B cell (primary cell): ENCODE measurements at regions not wholly inside any gene's neighbourhood (a gene's known extent, or its start where the extent isn't known, plus 50 kb on each side); places are given as distances from the start of the nearest gene placed in this dataset.
"Not testable (repeated sequence)": the region's sequence is repeated elsewhere in the genome, so short reads cannot be mapped to it uniquely, and the experiment has no call there.

Experiments used
- EZH2 ChIP-seq: IDR thresholded peaks from 2 replicates; pipeline ENCODE4 v1.6.1; 2012; ENCODE audit warnings: borderline replicate concordance, low read depth, mild to moderate bottlenecking, moderate library complexity, low read length; ENCODE audit not compliant: insufficient read depth, poor library complexity, severe bottlenecking
- TF ChIP-seq, protein P1 (sequence below): fragments of 200-600 bp; IDR thresholded peaks from one replicate; pipeline ENCODE4 v1.8.0; 2022; ENCODE audit warnings: antibody characterized with exemption, mild to moderate bottlenecking

DNA sequence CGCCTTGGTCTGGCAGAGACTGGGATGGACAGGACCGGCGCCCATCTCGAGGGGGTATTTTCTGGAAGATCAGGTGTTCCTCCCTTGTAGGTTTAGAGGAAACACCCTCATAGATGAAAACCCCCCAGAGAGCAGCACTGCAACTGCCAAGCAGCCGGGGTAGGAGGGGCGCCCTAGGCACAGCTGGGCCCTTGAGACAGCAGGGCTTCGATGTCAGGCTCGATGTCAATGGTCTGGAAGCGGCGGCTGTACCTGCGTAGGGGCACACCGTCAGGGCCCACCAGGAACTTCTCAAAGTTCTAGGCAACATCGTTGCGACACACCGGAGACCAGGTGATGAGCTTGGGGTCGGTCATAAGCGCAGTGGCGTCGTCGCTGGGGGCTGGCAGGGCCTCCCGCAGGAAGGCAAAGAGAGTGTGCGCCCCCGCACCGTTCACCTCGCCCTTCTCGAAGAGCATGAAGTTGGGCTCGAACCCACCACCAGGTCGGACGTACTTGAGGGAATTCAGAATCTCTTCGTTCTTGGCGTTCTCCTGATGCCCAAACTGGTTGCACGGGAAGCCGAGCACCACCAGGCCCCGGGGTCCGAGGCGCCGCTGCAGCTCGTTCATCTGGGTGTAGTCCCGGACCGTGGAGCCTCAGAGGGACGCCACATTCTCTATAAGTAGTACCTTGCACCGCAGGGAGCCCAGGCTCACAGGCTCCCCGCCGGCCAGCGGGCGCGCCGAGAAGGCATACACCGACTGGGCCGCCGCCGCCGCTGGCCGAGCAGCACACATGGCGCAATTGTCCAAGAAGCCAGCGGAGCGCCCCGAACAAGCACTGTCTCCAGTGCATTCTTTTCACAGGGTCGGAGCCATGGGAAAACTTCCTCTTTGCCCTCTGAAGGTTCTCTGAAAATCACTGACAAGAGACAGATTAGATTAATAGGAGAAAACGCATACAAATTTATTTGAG lies 59.0 kb upstream of the ATXN3L start:
- TF ChIP-seq, protein P1, sequence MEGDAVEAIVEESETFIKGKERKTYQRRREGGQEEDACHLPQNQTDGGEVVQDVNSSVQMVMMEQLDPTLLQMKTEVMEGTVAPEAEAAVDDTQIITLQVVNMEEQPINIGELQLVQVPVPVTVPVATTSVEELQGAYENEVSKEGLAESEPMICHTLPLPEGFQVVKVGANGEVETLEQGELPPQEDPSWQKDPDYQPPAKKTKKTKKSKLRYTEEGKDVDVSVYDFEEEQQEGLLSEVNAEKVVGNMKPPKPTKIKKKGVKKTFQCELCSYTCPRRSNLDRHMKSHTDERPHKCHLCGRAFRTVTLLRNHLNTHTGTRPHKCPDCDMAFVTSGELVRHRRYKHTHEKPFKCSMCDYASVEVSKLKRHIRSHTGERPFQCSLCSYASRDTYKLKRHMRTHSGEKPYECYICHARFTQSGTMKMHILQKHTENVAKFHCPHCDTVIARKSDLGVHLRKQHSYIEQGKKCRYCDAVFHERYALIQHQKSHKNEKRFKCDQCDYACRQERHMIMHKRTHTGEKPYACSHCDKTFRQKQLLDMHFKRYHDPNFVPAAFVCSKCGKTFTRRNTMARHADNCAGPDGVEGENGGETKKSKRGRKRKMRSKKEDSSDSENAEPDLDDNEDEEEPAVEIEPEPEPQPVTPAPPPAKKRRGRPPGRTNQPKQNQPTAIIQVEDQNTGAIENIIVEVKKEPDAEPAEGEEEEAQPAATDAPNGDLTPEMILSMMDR, result not testable (repeated sequence)
- not testable (repeated sequence) for TF ChIP-seq EZH2
